ENCODE measurements at regions not wholly inside any gene's neighbourhood (a gene's known extent, or its start where the extent isn't known, plus 50 kb on each side); places are given as distances from the start of the nearest gene placed in this dataset.
"Not testable (repeated sequence)": the region's sequence is repeated elsewhere in the genome, so short reads cannot be mapped to it uniquely, and the experiment has no call there.

- no peak for DNase-seq
Observed at GRCh38 chr7:10724449-10724848, 249.2 kb upstream of the PHF14 start.

GRCh38 chr7:10727636-10728035 is 246.0 kb upstream of the PHF14 start:
- no peak for DNase-seq

GRCh38 chr7:10731253-10731773 is 242.4 kb upstream of the PHF14 start:
- no peak for DNase-seq

GRCh38 chr7:10733747-10734146 is 239.9 kb upstream of the PHF14 start:
- no peak for DNase-seq

- DNase-seq = no peak
Observed at GRCh38 chr7:10734595-10734994, 239.1 kb upstream of the PHF14 start.

- DNase-seq = no peak
Observed at GRCh38 chr7:10739401-10739800, 234.3 kb upstream of the PHF14 start.

- no peak for DNase-seq
Observed at GRCh38 chr7:10740805-10741204, 232.9 kb upstream of the PHF14 start.

GRCh38 chr7:10756981-10757380 is 216.7 kb upstream of the PHF14 start:
- DNase-seq = no peak

GRCh38 chr7:10759120-10759519 is 214.6 kb upstream of the PHF14 start:
- DNase-seq = no peak

- DNase-seq = no peak
Observed at GRCh38 chr7:10767771-10768170, 205.9 kb upstream of the PHF14 start.

GRCh38 chr7:10770176-10770575 is 203.5 kb upstream of the PHF14 start:
- no peak for DNase-seq

- DNase-seq = no peak
Observed at GRCh38 chr7:10773430-10773829, 200.2 kb upstream of the PHF14 start.

- DNase-seq = no peak
Observed at GRCh38 chr7:10779465-10780399, 193.9 kb upstream of the PHF14 start.

GRCh38 chr7:10780400-10780747 is 193.3 kb upstream of the PHF14 start:
- no peak for DNase-seq

GRCh38 chr7:10786976-10787375 is 186.7 kb upstream of the PHF14 start:
- not testable (repeated sequence) for DNase-seq

GRCh38 chr7:10789170-10789569 is 184.5 kb upstream of the PHF14 start:
- DNase-seq = no peak

- no peak for DNase-seq
Observed at GRCh38 chr7:10790910-10791309, 182.8 kb upstream of the PHF14 start.

GRCh38 chr7:10793995-10794775 is 179.5 kb upstream of the PHF14 start:
- no peak for DNase-seq

- DNase-seq = no peak
Observed at GRCh38 chr7:10797157-10797556, 176.5 kb upstream of the PHF14 start.

- no peak for DNase-seq
Observed at GRCh38 chr7:10798044-10798443, 175.6 kb upstream of the PHF14 start.

- DNase-seq = no peak
Observed at GRCh38 chr7:10799475-10799874, 174.2 kb upstream of the PHF14 start.

- no peak for DNase-seq
Observed at GRCh38 chr7:10802011-10802410, 171.7 kb upstream of the PHF14 start.

GRCh38 chr7:10802526-10802925 is 171.1 kb upstream of the PHF14 start:
- no peak for DNase-seq

- DNase-seq = no peak
Observed at GRCh38 chr7:10803720-10804119, 170.0 kb upstream of the PHF14 start.
